Natural killer cell (primary cell): ENCODE measurements at regions not wholly inside any gene's neighbourhood (a gene's known extent, or its start where the extent isn't known, plus 50 kb on each side); places are given as distances from the start of the nearest gene placed in this dataset.

Experiments
- ATAC-seq, 3 donors: fragments of 150-1000 bp in 2 of 3; fragments of 200-7000 bp in 1 of 3; cut with Tn5 transposase; 1 replicate in 1 of 3; 2 replicates in 2 of 3; pipeline ENCODE4 v1.10.0; 2021; ENCODE audit warnings: mild to moderate bottlenecking in 2 of 3, moderate library complexity in 2 of 3
- DNase-seq, 2 donors: peaks; one replicate each; pipeline versions ENCODE4 v3.0.0 to v3.0.0-alpha.2; 2013 to 2021; ENCODE audit warnings: mixed read lengths in 1 of 2
- H3K27ac ChIP-seq: one replicate; pipeline ENCODE4 v1.5.1; 2013; ENCODE audit warnings: mild to moderate bottlenecking, low read length
- H3K27me3 ChIP-seq: one replicate; pipeline ENCODE4 v1.6.1; 2013; ENCODE audit warnings: low read length; ENCODE audit not compliant: control insufficient read depth, insufficient read depth
- H3K36me3 ChIP-seq: one replicate; pipeline ENCODE4 v1.6.1; 2013; ENCODE audit warnings: low read length; ENCODE audit not compliant: control insufficient read depth, insufficient read depth
- H3K4me1 ChIP-seq: one replicate; pipeline ENCODE4 v1.6.1; 2013; ENCODE audit warnings: low read length; ENCODE audit not compliant: control insufficient read depth, insufficient read depth
- H3K4me3 ChIP-seq: one replicate; pipeline ENCODE4 v1.5.1; 2013; ENCODE audit warnings: low read length
- H3K9me3 ChIP-seq: one replicate; pipeline ENCODE4 v1.6.1; 2013; ENCODE audit warnings: low read length; ENCODE audit not compliant: control insufficient read depth, insufficient read depth
- H3K27ac Mint-ChIP-seq, 2 donors: one replicate each; pipeline ENCODE4 v1.8.0; 2022; ENCODE audit warnings: mild to moderate bottlenecking in 2 of 2, mixed read lengths in 2 of 2, moderate library complexity in 1 of 2
- H3K27me3 Mint-ChIP-seq, 2 donors: one replicate each; pipeline ENCODE4 v1.8.0; 2022; ENCODE audit warnings: low read depth in 2 of 2, mixed read lengths in 2 of 2
- H3K36me3 Mint-ChIP-seq: one replicate; pipeline ENCODE4 v1.8.0; 2022; ENCODE audit warnings: mixed read lengths
- H3K4me1 Mint-ChIP-seq, 2 donors: one replicate each; pipeline ENCODE4 v1.8.0; 2022; ENCODE audit warnings: mixed read lengths in 2 of 2
- H3K4me3 Mint-ChIP-seq: one replicate; pipeline ENCODE4 v1.8.0; 2022; ENCODE audit warnings: mild to moderate bottlenecking, moderate library complexity, mixed read lengths
- H3K9me3 Mint-ChIP-seq, 2 donors: one replicate each; pipeline ENCODE4 v1.8.0; 2022; ENCODE audit warnings: mixed read lengths in 2 of 2
- WGBS: methylation state at CpG from one replicate; pipeline ENCODE4 v1.1.7; 2013; ENCODE audit warnings: missing lambda C conversion rate; ENCODE audit not compliant: insufficient coverage; 5-methylcytosine and 5-hydroxymethylcytosine counted together
- intact Hi-C: fragments of 100-400 bp; cut with micrococcal nuclease; formaldehyde crosslinking; loops from one replicate; pipeline ENCODE4 v1.14.2; 2022
- TF ChIP-seq, protein P1 (sequence below): fragments of 200-600 bp; IDR thresholded peaks from one replicate; pipeline ENCODE4 v1.8.0; 2022; ENCODE audit warnings: antibody characterized with exemption

DNA sequence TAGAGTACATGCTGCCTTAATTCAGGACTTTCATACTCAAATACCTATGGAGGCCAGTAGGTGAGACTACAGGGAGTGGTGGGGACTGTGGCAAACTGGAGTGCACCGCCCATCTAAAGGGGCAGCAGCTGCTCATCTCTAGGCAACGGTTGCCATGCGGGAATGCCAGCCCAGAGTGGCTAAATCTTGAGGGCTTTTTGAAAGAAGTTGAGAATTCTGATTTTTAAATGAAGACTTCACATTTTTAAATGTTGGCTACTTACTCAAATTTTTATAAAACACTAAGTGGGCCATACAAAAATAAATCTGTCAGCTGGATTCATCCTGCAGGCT, 90.8 kb upstream of the PRR23E start:
- H3K9me3 Mint-ChIP-seq: no peaks in the 10 kb centered on the region
- ATAC-seq: no peak
- no peak for DNase-seq
- H3K27me3 Mint-ChIP-seq: peaks cover 0 to 3% of the 10 kb centered on the region in 2 donors
- no peaks in the 10 kb centered on the region for H3K36me3 ChIP-seq
- no peak overlapping the region for H3K4me3 Mint-ChIP-seq
- no peaks in the 10 kb centered on the region for H3K9me3 ChIP-seq
- no peak overlapping the region for H3K27ac ChIP-seq
- no peak overlapping the region for H3K27ac Mint-ChIP-seq
- intact Hi-C loops: no loop called here
- no peaks in the 10 kb centered on the region for H3K36me3 Mint-ChIP-seq
- no peaks in the 10 kb centered on the region for H3K27me3 ChIP-seq
- 94% methylated on average over 3 of the region's 3 CpGs for WGBS
- TF ChIP-seq, protein P1, sequence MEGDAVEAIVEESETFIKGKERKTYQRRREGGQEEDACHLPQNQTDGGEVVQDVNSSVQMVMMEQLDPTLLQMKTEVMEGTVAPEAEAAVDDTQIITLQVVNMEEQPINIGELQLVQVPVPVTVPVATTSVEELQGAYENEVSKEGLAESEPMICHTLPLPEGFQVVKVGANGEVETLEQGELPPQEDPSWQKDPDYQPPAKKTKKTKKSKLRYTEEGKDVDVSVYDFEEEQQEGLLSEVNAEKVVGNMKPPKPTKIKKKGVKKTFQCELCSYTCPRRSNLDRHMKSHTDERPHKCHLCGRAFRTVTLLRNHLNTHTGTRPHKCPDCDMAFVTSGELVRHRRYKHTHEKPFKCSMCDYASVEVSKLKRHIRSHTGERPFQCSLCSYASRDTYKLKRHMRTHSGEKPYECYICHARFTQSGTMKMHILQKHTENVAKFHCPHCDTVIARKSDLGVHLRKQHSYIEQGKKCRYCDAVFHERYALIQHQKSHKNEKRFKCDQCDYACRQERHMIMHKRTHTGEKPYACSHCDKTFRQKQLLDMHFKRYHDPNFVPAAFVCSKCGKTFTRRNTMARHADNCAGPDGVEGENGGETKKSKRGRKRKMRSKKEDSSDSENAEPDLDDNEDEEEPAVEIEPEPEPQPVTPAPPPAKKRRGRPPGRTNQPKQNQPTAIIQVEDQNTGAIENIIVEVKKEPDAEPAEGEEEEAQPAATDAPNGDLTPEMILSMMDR: no peak
- no peaks in the 10 kb centered on the region for H3K4me1 Mint-ChIP-seq
- no peak overlapping the region for H3K4me3 ChIP-seq
- H3K4me1 ChIP-seq: no peaks in the 10 kb centered on the region

DNA sequence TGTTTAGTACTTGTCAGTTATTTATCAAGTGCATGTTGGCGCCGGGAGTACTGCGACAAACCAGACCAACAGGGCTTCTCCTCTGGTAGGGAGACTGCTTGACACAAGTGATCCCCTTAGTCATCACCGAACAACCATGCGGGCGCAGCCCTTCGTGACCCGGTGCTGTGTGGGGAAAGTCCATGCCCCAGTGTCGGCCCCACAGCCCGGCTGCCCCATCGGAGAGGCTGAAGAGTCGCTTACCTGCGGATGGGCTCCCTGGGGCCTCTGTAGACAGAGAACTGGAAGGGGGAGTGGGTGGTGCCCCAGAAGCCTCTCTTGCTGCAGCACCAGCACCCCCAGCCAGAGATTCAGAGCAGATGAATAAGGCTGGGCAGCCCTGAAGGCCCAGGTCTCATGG, 90.3 kb upstream of the PRR23E start:
- H3K9me3 Mint-ChIP-seq: no peaks in the 10 kb centered on the region
- no peak for DNase-seq

DNA sequence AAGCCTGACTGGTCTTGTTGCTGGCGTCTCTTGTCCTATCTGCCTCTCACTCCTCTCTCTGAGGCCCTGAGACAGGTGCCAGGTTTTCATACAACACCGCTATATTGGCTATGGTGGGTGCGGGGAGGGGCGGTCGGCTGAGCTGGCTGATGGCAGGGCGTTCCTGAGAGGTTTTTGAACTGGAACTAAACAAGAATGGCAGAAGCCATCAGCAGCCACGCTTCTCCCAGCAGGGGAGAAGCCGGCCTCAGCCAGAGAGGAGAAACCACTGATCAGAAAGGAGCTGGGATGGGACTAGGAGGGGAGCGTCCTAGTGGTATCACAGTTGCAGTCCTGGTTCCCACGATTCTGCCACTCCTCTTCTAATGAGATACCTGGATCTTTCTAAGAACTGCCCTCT, 89.9 kb upstream of the PRR23E start:
- no peak for ATAC-seq
- Mint-ChIP-seq H3K36me3 (no peaks in the 10 kb centered on the region), H3K27ac (no peak overlapping the region), H3K4me1 (no peaks in the 10 kb centered on the region), H3K27me3 (peaks cover 0 to 3% of the 10 kb centered on the region in 2 donors), H3K4me3 (no peak overlapping the region), H3K9me3 (no peaks in the 10 kb centered on the region)
- intact Hi-C loops: no loop called here
- DNase-seq: no peak
- 74% methylated on average over 7 of the region's 10 CpGs for WGBS
- H3K27ac ChIP-seq: no peak overlapping the region
- H3K4me1 ChIP-seq: no peaks in the 10 kb centered on the region
- H3K36me3 ChIP-seq: no peaks in the 10 kb centered on the region
- H3K9me3 ChIP-seq: no peaks in the 10 kb centered on the region
- H3K27me3 ChIP-seq: no peaks in the 10 kb centered on the region
- TF ChIP-seq, protein P1: no peak
- no peak overlapping the region for H3K4me3 ChIP-seq

More for the DNA sequence above, 90.3 kb upstream of the PRR23E start:
- H3K4me1 Mint-ChIP-seq: no peaks in the 10 kb centered on the region
- no peaks in the 10 kb centered on the region for H3K4me1 ChIP-seq
- no peak overlapping the region for H3K27ac ChIP-seq
- H3K4me3 ChIP-seq: no peak overlapping the region
- H3K27ac Mint-ChIP-seq: no peak overlapping the region
- TF ChIP-seq, protein P1: no peak
- WGBS: 90% methylated on average over 13 of the region's 13 CpGs
- H3K4me3 Mint-ChIP-seq: no peak overlapping the region
- H3K27me3 Mint-ChIP-seq: peaks cover 0 to 3% of the 10 kb centered on the region in 2 donors
- ATAC-seq: no peak
- no peaks in the 10 kb centered on the region for H3K9me3 ChIP-seq
- H3K27me3 ChIP-seq: no peaks in the 10 kb centered on the region
- no peaks in the 10 kb centered on the region for H3K36me3 Mint-ChIP-seq
- no peaks in the 10 kb centered on the region for H3K36me3 ChIP-seq
- intact Hi-C loops: no loop called here

DNA sequence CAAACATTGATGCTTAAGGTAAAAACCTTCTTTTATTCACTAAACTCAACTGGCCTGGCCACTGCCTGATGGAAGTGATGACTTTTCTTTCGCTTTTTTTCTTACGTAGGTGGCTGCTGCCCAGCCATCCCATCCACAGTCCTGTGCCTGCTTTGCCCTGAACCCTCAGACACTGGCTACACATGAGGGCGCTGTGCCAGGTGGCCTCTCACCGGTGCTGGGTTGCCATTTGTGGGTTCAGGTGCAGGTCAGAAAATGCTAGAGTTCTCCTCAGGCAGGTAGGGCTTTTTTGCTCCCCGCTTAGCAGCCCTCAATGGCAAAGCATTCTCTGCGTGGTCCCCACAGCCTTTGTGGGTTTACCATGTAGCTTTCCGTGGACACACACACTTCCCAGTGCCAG, 88.3 kb upstream of the PRR23E start:
- H3K27ac Mint-ChIP-seq: no peak overlapping the region
- Histone ChIP-seq H3K27me3 (no peaks in the 10 kb centered on the region), H3K27ac (no peak overlapping the region), H3K9me3 (no peaks in the 10 kb centered on the region), H3K4me1 (no peaks in the 10 kb centered on the region), H3K36me3 (no peaks in the 10 kb centered on the region), H3K4me3 (no peak overlapping the region)
- no peak overlapping the region for H3K4me3 Mint-ChIP-seq
- H3K27me3 Mint-ChIP-seq: peaks cover 0 to 1% of the 10 kb centered on the region in 2 donors
- ATAC-seq (no peak), DNase-seq (no peak)
- no peaks in the 10 kb centered on the region for H3K4me1 Mint-ChIP-seq
- WGBS: 83% methylated on average over 7 of the region's 7 CpGs
- intact Hi-C loops: no loop called here
- no peaks in the 10 kb centered on the region for H3K36me3 Mint-ChIP-seq
- no peaks in the 10 kb centered on the region for H3K9me3 Mint-ChIP-seq
- TF ChIP-seq, protein P1: no peak
